OCI-LY7 (cell line): ENCODE measurements at regions not wholly inside any gene's neighbourhood (a gene's known extent, or its start where the extent isn't known, plus 50 kb on each side); places are given as distances from the start of the nearest gene placed in this dataset.

Source experiments
- CTCF ChIP-seq: fragments of 200-600 bp; sonication (generic); conservative IDR thresholded peaks from 2 replicates; pipeline ENCODE4 v1.5.1; 2014; ENCODE audit warnings: mild to moderate bottlenecking, antibody characterized with exemption, low read length, moderate library complexity, mixed read lengths
- EZH2phosphoT487 ChIP-seq: fragments of 200-600 bp; sonication (generic); IDR thresholded peaks from 2 replicates; pipeline ENCODE4 v1.6.1; 2018; ENCODE audit warnings: low read depth, borderline replicate concordance, mild to moderate bottlenecking, mixed run types, antibody characterized with exemption, low read length, moderate library complexity, mixed read lengths

- TF ChIP-seq CTCF: no peak
- no peak for TF ChIP-seq EZH2phosphoT487
These were observed 202.9 kb upstream of the RAD23B start for GRCh38 chr9:107080130-107080529.
